ENCODE measurements at regions not wholly inside any gene's neighbourhood (a gene's known extent, or its start where the extent isn't known, plus 50 kb on each side); places are given as distances from the start of the nearest gene placed in this dataset.
"Not testable (repeated sequence)": the region's sequence is repeated elsewhere in the genome, so short reads cannot be mapped to it uniquely, and the experiment has no call there.

- CTCF ChIA-PET = interaction anchor here (1.0 kb wide), 1 partner anchor 22 kb away, joined by 3 read pairs; no protein-coding TSS in a partner anchor
These were observed 120.7 kb upstream of the MED14 start for GRCh38 chrX:40855932-40856515.

GRCh38 chrX:40861952-40862554, 126.7 kb upstream of the MED14 start:
- H3K4me2 ChIP-seq; H4K20me1 ChIP-seq (ENCODE audit: insufficient read depth); H3K79me2 ChIP-seq (ENCODE audit: insufficient read depth); DNase-seq; H3K9me3 ChIP-seq; H3K4me3 ChIP-seq (ENCODE audit: low read depth in 2 of 2, low read length in 1 of 2); POLR2A ChIA-PET; H2AFZ ChIP-seq (ENCODE audit: low read depth); H3K4me1 ChIP-seq (ENCODE audit: control insufficient read depth in 1 of 2, insufficient read depth in 2 of 2, low read depth in 1 of 2, low read length in 1 of 2); H3K9me2 ChIP-seq; CTCF ChIA-PET; H3K27me3 ChIP-seq (ENCODE audit: insufficient read depth); H3K36me3 ChIP-seq (replicated peaks in 1 of 2; ENCODE audit: control insufficient read depth in 1 of 2, insufficient read depth in 2 of 2, low read length in 1 of 2); H3K9ac ChIP-seq; H3K27ac ChIP-seq (ENCODE audit: low read depth in 2 of 2, low read length in 1 of 2): not testable (repeated sequence)
- H3F3A ChIP-seq (replicated peaks; ENCODE audit: insufficient read depth) = peaks cover 11% of the 10 kb centered on the region
- WGBS (ENCODE audit: low lambda C conversion rate) = 92% methylated on average over 17 of the region's 47 CpGs

More at GRCh38 chrX:40855932-40856515, 120.7 kb upstream of the MED14 start:
- H3K9ac ChIP-seq = no peak overlapping the region
- POLR2A ChIA-PET = no interaction called here
- H3K27me3 ChIP-seq (ENCODE audit: insufficient read depth) = no peaks in the 10 kb centered on the region
- no peak overlapping the region for H3K4me2 ChIP-seq
- DNase-seq = no peak
- H3F3A ChIP-seq (replicated peaks; ENCODE audit: insufficient read depth) = no peaks in the 10 kb centered on the region
- no peaks in the 10 kb centered on the region for H3K9me2 ChIP-seq
- H3K4me1 ChIP-seq (ENCODE audit: control insufficient read depth in 1 of 2, insufficient read depth in 2 of 2, low read depth in 1 of 2, low read length in 1 of 2) = no peaks in the 10 kb centered on the region
- H3K9me3 ChIP-seq = no peaks in the 10 kb centered on the region
- H4K20me1 ChIP-seq (ENCODE audit: insufficient read depth) = no peaks in the 10 kb centered on the region
- H3K36me3 ChIP-seq (replicated peaks in 1 of 2; ENCODE audit: control insufficient read depth in 1 of 2, insufficient read depth in 2 of 2, low read length in 1 of 2) = no peaks in the 10 kb centered on the region
- H2AFZ ChIP-seq (ENCODE audit: low read depth) = no peak overlapping the region
- H3K27ac ChIP-seq (ENCODE audit: low read depth in 2 of 2, low read length in 1 of 2) = no peak overlapping the region
- no peak overlapping the region for H3K4me3 ChIP-seq (ENCODE audit: low read depth in 2 of 2, low read length in 1 of 2)
- no peaks in the 10 kb centered on the region for H3K79me2 ChIP-seq (ENCODE audit: insufficient read depth)
- TF ChIP-seq SMC3 (IDR thresholded peaks at IDR 0.05; ENCODE audit: low read depth, low read length) (no peak), USF1 (IDR thresholded peaks at IDR 0.05; ENCODE audit: borderline replicate concordance, low read depth) (no peak), CTCF (IDR thresholded peaks at IDR 0.05) (no peak), GATA2 (CRISPR knock-in tag; IDR thresholded peaks at IDR 0.05) (no peak), SIN3A (IDR thresholded peaks at IDR 0.05; ENCODE audit: borderline replicate concordance, low read depth, low read length) (no peak), JUND (IDR thresholded peaks at IDR 0.05) (no peak), RXRA (IDR thresholded peaks at IDR 0.05; ENCODE audit: borderline replicate concordance, low read depth) (no peak), FOXJ3 (CRISPR knock-in tag; IDR thresholded peaks at IDR 0.05) (no peak), RCOR1 (IDR thresholded peaks at IDR 0.05; ENCODE audit: low read length) (no peak), TCF12 (IDR thresholded peaks at IDR 0.05) (no peak), CHD2 (IDR thresholded peaks at IDR 0.05; ENCODE audit: low read length, partially characterized antibody) (no peak), REST (IDR thresholded peaks at IDR 0.05; ENCODE audit: low read depth, low read length) (no peak), TEAD4 (IDR thresholded peaks at IDR 0.05; ENCODE audit: borderline replicate concordance, insufficient read depth) (no peak), MXI1 (IDR thresholded peaks at IDR 0.05; ENCODE audit: low read depth, low read length) (no peak), EP300 (IDR thresholded peaks at IDR 0.05; ENCODE audit: borderline replicate concordance in 1 of 2, low read depth in 1 of 2, low read length in 1 of 2) (no peak)

GRCh38 chrX:40863260-40863659, 127.9 kb upstream of the MED14 start:
- H3K4me1 ChIP-seq (ENCODE audit: control insufficient read depth in 1 of 2, insufficient read depth in 2 of 2, low read depth in 1 of 2, low read length in 1 of 2); H3K4me2 ChIP-seq; H3K9me3 ChIP-seq; DNase-seq; H3K36me3 ChIP-seq (replicated peaks in 1 of 2; ENCODE audit: control insufficient read depth in 1 of 2, insufficient read depth in 2 of 2, low read length in 1 of 2); H3K27ac ChIP-seq (ENCODE audit: low read depth in 2 of 2, low read length in 1 of 2); CTCF ChIA-PET; H2AFZ ChIP-seq (ENCODE audit: low read depth); H3K27me3 ChIP-seq (ENCODE audit: insufficient read depth); H3K9me2 ChIP-seq; H3K9ac ChIP-seq; POLR2A ChIA-PET; H4K20me1 ChIP-seq (ENCODE audit: insufficient read depth); H3K79me2 ChIP-seq (ENCODE audit: insufficient read depth); H3K4me3 ChIP-seq (ENCODE audit: low read depth in 2 of 2, low read length in 1 of 2): not testable (repeated sequence)
- WGBS (ENCODE audit: low lambda C conversion rate) = 29% methylated on average over 4 of the region's 4 CpGs
- H3F3A ChIP-seq (replicated peaks; ENCODE audit: insufficient read depth) = peaks cover 18% of the 10 kb centered on the region
